HG03442 (cell line): ENCODE measurements at regions not wholly inside any gene's neighbourhood (a gene's known extent, or its start where the extent isn't known, plus 50 kb on each side); places are given as distances from the start of the nearest gene placed in this dataset.

Source experiments
- ATAC-seq: cut with Tn5 transposase; IDR thresholded peaks from one replicate; pipeline ENCODE4 v1.9.1; 2021; ENCODE audit warnings: mild to moderate bottlenecking, moderate library complexity; ENCODE audit not compliant: unreplicated experiment

DNA sequence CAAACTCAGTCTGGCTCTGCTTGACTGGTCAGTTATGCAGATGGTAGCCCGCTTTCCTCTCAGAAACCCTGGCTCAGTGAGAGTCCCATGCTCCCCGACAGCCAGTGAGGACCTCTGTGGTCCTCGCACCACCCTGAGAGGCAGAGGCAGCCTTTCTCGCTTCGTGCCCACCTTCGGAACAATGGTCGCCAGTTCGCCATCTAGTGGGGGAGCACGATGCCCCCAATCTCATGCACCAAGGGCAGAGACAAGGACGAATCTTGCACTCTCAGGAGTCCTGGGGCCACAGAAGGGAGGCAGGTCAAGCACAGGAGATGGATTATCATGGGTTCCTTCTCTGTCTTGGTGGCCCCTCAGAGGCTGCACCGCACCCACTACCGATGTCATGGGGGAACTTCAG, 75.2 kb downstream of the RHCG start:
- no peak for ATAC-seq

- ATAC-seq, result no peak
Observed at GRCh38 chr15:89419370-89419984, 76.9 kb downstream of the RHCG start.

- ATAC-seq, result no peak
Observed at GRCh38 chr15:89417206-89417725, 79.1 kb downstream of the RHCG start.

DNA sequence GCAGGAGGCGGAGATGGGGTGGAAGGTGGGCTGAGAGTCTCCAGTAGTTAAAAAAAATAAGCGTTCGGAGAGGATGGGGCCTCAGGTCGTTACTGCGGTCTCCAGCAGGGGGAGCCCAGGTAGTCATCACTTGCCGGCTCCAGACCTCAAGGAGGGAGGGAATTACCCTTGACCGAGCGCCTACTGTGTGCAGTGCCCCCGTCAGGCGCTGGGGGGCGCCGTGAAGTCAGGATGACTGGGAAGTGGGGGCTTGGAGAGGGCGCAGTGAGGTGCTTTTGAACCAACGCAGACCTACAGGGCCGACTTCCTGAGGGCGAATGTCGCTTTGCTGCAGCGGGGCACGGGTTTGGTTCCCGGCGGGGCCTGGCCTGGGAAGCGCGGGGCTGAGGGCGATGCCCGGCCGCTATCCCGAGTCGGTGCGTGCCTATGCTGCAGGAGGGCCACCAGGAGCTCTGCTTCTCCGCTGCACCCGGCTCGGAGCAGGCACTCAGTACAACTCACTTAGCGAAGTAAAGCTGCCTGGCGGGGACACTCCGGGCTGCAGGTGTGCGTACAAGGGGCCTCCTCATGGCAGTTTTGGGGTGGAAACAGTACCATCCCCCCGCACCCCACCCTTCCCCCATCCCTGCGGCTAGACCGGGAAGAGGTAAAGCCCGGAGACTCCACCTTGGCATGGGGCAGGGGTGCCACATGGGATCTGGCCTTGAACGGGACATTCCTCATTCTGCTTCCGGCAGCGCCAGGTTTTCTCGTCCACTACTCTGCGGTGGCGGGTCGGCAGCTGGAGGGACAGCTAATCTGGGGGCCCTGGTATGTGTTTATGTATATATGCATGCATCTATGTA, 79.8 kb downstream of the RHCG start:
- peak; percentile 85 for ATAC-seq

- no peak for ATAC-seq
Observed at GRCh38 chr15:89414571-89414970, 79.9 kb upstream of the POLG start.

DNA sequence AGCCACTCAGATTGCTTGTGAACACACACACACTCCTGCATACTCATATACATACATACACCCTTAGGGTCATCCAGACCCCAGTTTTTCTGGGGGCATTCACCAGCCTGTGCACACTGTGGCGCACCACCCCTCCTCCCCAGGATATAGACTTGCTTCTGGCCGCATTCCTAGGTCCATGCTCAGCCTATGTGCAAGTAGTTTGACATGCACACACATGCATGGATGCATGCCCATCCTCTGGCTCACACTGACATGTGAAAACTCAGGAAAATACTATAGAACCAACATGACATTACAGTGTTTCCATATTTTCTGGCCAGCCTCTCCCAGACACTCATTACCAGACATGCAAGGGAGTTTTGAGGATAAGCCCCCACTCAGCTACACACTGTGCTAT, 79.3 kb upstream of the POLG start:
- no peak for ATAC-seq

DNA sequence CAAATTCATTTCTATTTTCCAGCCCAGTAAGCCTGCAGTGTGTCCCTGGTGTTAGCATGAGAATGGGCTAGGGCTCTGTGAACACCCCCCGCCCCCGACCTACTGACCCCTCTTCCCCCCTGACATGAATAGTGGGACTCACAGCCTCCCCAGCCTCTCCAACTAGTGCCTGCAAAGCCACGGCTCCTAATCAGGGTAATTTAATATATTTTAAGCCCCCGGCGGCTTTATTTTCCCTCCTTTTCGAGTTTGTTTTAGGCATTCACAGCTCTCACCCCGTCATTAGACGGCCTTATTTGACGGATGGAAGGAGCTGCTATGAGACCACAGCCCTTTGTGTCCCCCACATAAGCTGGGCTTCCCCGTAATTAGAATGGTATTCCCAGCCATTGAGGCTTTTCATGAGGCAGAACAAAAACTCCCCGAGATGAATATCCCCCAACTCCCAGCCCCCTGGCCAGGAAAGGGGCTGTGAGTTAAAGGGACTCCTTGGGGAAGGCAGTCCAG, 78.3 kb upstream of the POLG start:
- no peak for ATAC-seq

GRCh38 chr15:89410039-89410435, 75.4 kb upstream of the POLG start:
- no peak for ATAC-seq

DNA sequence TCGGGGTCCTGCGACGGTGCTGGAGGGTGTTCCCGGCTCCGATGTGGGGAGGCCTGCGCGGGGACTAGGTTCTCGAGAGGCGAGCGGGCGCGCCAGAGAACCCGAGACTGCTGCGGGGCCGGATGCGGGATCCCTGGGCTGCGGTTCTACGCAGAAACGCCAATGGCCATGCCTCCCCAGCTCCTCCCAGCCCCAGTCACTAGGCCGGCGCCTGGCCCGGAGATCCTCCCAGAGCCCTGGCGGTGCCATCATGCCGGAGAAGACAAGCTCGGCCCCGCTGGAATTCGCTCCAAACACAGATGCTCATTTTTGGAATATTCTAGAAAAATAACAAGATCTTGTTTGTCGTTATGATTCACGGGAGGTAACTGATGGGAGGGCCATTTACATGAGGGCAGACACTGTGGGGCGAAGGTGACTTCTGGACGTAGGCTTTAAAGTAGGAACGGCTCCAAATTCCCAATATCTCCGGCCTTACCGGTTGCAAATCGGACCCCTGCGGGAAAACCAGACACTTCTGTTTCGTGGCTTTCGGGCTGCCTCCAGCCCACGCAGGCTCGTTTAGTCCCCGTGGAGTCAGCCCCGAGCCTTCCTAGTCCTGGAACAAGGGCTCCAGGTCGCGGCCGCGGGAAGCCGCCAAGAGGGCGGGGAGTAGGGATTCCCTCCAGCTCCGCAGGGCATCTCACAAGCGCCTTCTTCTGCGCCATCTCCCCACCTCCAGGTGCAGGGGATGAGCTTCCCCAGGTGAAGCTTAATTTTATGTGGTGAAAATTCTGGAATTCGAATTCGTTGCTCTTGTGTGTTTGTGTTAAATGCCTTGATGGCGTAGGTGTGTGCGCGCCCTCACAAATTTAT, 74.8 kb upstream of the POLG start:
- ATAC-seq, result no peak

DNA sequence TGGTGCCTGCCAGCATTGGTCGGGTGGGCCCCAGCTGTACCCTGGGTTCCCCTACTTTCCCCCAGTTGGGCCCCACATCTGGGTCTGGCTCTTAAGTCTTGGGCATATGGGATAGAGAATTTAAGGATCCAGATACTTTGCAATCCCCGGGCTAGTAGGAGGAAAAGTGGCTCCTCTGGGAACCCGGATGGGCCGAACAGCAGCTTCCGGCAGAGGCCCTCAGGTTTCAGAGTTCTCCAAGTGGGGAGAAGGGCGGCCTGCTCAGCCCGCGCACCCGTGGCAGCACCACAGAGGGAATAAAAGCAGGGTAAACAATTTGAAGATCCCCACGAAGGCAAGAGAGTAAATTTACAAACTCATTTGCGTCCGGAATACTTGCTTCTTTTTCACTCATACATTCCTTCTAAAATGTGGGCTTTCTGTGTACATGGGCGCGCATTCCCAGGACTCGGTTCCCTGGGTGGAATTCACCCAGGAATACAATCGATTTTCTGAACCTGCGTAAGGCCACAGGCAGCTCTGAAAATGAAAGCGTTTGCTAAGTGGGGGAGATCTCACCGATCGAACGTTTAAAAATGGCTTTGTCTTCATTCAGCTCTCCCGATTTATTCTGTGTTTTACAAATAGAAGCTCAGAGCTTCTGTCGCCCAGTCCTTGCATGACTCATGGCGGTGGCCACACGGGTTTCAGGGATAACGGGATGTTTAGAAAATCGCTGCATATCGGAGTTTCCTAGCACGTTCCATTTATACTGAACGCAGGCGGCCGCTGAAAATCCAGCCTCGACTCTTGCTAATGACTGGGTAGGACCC, 74.0 kb upstream of the POLG start:
- ATAC-seq, result no peak

GRCh38 chr15:89406940-89407607, 72.5 kb upstream of the POLG start:
- ATAC-seq, result no peak

DNA sequence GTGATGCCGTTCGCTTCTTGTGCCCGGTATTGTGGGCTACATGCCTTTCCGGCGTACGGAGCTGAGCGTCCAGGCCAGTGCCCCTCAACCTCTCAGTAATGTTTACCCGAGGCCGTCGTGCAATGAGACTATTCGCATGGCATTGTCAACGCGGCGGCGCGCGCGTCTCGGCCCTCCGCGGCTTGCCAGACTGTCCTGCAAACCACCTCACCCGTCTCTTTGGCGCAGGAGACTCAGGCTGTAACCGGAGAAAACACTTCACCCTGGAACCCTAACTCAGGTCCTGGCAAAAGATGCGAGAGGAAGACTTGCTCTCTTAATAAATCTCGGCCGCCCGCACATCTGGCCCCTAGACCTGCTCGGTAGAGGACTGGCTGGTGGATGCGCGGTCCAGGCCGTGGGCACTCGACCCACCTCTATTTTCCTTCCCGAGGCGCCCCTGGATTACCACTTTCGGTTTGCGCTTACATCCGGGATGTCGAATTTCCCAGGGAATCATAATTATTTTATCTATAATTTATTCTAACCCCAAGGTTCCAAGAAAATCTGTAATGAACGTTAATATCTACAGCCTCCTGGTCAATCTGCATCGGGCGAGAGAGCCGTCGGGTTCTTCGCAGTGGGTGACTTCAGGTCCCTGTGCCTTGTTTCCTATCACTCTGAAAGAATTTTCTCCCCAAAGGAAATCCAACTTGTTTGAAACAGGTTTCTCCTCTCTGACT, 71.8 kb upstream of the POLG start:
- no peak for ATAC-seq

- ATAC-seq, result no peak
Observed at GRCh38 chr15:89405494-89405893, 70.9 kb upstream of the POLG start.

DNA sequence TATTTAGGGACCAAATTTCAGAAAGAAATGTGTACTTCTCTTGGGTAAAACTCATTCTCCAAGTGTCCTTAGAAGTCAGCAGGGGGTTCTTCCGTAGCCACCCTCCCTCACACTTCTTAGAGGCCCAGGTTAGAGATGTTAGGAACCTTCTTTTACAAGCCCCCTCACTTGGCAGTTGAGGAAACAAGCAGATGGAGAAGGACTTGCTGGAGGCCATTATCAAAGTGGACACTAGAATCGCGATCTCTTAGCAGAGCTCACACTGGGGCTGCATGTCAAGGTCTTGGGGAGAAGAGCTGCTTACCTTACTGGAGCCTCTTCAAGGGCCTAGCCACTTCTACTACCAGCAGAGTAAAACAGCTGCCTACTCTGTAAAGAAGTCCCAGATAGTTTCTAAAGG, 69.4 kb upstream of the POLG start:
- ATAC-seq, result no peak

DNA sequence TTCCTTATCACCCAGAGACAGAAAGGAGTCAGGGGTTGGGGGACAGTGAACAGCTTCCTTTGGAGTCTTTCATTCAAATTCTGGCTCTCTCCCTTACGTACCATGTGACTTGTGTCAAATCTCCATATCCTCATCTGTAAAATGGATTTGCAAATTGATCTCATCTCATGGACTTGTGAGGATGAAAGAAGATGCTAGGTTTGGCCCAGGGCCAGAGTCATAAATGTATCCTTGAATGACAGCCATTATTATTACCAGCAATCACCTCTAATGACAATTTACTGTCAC, 67.8 kb upstream of the POLG start:
- no peak for ATAC-seq

DNA sequence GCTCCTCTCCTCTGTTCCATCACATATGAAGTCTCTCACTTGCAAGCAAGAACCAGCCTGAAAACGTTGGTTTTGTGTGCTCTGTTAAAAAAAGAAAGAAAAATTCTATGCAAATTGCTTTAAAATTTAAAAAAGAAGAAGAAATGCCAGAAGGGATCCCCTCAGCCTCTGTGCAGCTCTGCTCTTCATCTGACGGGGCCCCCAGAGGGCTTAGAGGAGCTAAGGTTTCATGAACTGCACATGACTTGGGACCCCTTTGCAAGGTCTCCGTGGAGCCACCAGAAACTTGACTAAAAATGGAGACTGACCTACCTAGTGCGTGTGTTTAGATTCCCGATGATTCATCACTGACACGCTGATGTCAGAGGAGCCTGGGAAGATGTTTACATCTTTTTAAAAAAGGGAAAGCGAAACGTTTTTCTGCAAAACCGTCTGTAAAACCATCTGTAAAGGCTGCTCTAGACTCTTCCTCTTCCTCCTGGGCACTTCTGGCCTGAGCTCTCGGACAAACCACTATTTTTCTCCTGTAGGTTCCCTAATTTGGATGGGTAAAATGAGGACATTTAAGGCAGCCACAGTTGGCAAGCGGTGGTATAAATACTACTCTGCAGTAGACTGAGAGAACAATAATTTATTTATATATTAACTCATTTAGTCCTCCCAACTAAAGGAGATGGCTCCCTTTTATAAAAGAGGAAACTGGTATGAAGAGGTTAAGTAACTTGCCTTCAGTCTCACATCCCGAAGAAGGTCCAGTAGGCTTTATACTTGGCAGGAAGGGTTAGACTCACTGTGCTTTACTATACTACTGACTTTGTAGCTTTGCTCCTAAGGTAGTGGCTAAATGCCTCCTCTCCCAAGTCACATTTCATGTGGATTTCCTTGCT, 67.2 kb upstream of the POLG start:
- ATAC-seq, result no peak

- no peak for ATAC-seq
Observed at GRCh38 chr15:89400782-89401545, 66.3 kb upstream of the POLG start.
